DOHH2 (cell line): ENCODE measurements at regions not wholly inside any gene's neighbourhood (a gene's known extent, or its start where the extent isn't known, plus 50 kb on each side); places are given as distances from the start of the nearest gene placed in this dataset.

Experiments used
- H3F3A ChIP-seq: fragments of 200-600 bp; sonication (generic), shearing (Covaris generic); 2 replicates; pipeline ENCODE4 v1.6.0; 2016; ENCODE audit warnings: antibody characterized with exemption, mild to moderate bottlenecking; ENCODE audit not compliant: control insufficient read depth, insufficient read depth
- H3K27ac ChIP-seq: fragments of 200-600 bp; sonication (generic); 2 replicates; pipeline ENCODE4 v1.5.1; 2014; ENCODE audit warnings: low read depth, mild to moderate bottlenecking, low read length, moderate library complexity
- H3K27me3 ChIP-seq: fragments of 200-600 bp; sonication (generic); 2 replicates; pipeline ENCODE4 v1.6.1; 2014; ENCODE audit warnings: mild to moderate bottlenecking, low read length, mixed read lengths; ENCODE audit not compliant: control insufficient read depth
- H3K36me3 ChIP-seq: fragments of 200-600 bp; sonication (generic); 2 replicates; pipeline ENCODE4 v1.6.1; 2014; ENCODE audit warnings: mild to moderate bottlenecking, low read length, moderate library complexity, mixed read lengths; ENCODE audit not compliant: control insufficient read depth
- H3K4me1 ChIP-seq: fragments of 200-600 bp; sonication (generic); 2 replicates; pipeline ENCODE4 v1.6.1; 2014; ENCODE audit warnings: mild to moderate bottlenecking, low read length, mixed read lengths; ENCODE audit not compliant: control insufficient read depth
- H3K4me2 ChIP-seq: fragments of 200-600 bp; sonication (generic); 2 replicates; pipeline ENCODE4 v1.6.0; 2014; ENCODE audit warnings: mild to moderate bottlenecking, low read length, moderate library complexity
- H3K4me3 ChIP-seq: fragments of 200-600 bp; sonication (generic); 2 replicates; pipeline ENCODE4 v1.5.1; 2014; ENCODE audit warnings: mild to moderate bottlenecking, low read length, mixed read lengths
- H3K79me2 ChIP-seq: fragments of 200-600 bp; sonication (generic); 2 replicates; pipeline ENCODE4 v1.6.1; 2014; ENCODE audit warnings: mild to moderate bottlenecking, low read length, mixed read lengths; ENCODE audit not compliant: control insufficient read depth
- H3K9me2 ChIP-seq: fragments of 200-600 bp; sonication (generic); replicated peaks from 2 replicates; pipeline ENCODE4 v1.6.1; 2014; ENCODE audit warnings: mild to moderate bottlenecking, low read length, mixed read lengths; ENCODE audit not compliant: control insufficient read depth
- H3K9me3 ChIP-seq: fragments of 200-600 bp; sonication (generic); 2 replicates; pipeline ENCODE4 v1.6.1; 2014; ENCODE audit warnings: antibody characterized with exemption, low read length, mixed read lengths; ENCODE audit not compliant: control insufficient read depth, insufficient read depth
- H4K20me1 ChIP-seq: fragments of 200-600 bp; sonication (generic); 2 replicates; pipeline ENCODE4 v1.6.0; 2014; ENCODE audit warnings: low read depth, mild to moderate bottlenecking, antibody characterized with exemption, low read length, moderate library complexity; ENCODE audit not compliant: control insufficient read depth, insufficient read depth
- CTCF ChIP-seq: fragments of 200-600 bp; sonication (generic); IDR thresholded peaks from one replicate; pipeline ENCODE4 v1.5.1; 2014; ENCODE audit warnings: antibody characterized with exemption, mild to moderate bottlenecking, low read depth, low read length; ENCODE audit not compliant: poor library complexity, severe bottlenecking
- EZH2phosphoT487 ChIP-seq: fragments of 200-600 bp; sonication (generic); IDR thresholded peaks from 2 replicates; pipeline ENCODE4 v1.6.1; 2017; ENCODE audit warnings: borderline replicate concordance, mild to moderate bottlenecking, antibody characterized with exemption, low read length, moderate library complexity, mixed read lengths

- H3K36me3 ChIP-seq, result no peaks in the 10 kb centered on the region
- H3K27ac ChIP-seq, result no peak overlapping the region
- no peak overlapping the region for H3K4me3 ChIP-seq
- no peaks in the 10 kb centered on the region for H3K79me2 ChIP-seq
- no peaks in the 10 kb centered on the region for H3F3A ChIP-seq
- peaks cover 7% of the 10 kb centered on the region for H3K9me3 ChIP-seq
- H3K4me2 ChIP-seq, result no peak overlapping the region
- TF ChIP-seq EZH2phosphoT487 (no peak), CTCF (peak; percentile 12)
- peaks cover 7% of the 10 kb centered on the region; the same call in 1 of the 2 replicates for H3K4me1 ChIP-seq
- no peaks in the 10 kb centered on the region for H3K27me3 ChIP-seq
- no peaks in the 10 kb centered on the region for H3K9me2 ChIP-seq
- no peaks in the 10 kb centered on the region for H4K20me1 ChIP-seq
These were observed 189.8 kb downstream of the CSNK2A3 start for GRCh38 chr11:11163236-11163635.

DNA sequence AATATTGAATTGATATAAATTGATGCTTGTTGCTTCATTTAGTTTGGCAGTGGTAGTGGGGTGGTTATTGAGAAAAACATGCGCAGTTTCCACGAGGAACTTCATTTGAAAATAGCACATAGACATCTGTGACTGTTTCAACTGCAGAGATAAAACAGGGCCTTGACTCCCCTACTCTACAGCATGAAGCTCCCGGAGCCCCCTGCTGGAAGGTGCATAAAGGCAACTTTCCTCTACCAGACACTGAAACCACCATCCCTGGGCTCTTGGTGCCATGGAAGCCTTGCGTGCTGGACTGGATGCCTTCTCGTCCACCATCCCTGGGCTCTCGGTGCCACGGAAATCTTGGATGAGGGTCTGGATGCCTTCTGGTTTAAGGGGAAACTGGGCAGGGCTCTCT lies 195.9 kb downstream of the CSNK2A3 start:
- Histone ChIP-seq H3K4me1 (peaks cover 23% of the 10 kb centered on the region), H3F3A (no peaks in the 10 kb centered on the region), H3K4me2 (no peak overlapping the region), H4K20me1 (no peaks in the 10 kb centered on the region), H3K9me3 (peaks cover 7% of the 10 kb centered on the region), H3K9me2 (no peaks in the 10 kb centered on the region), H3K36me3 (no peaks in the 10 kb centered on the region), H3K79me2 (no peaks in the 10 kb centered on the region), H3K27ac (no peak overlapping the region), H3K27me3 (no peaks in the 10 kb centered on the region), H3K4me3 (no peak overlapping the region)
- no peak for TF ChIP-seq EZH2phosphoT487
- peak; percentile 67 for TF ChIP-seq CTCF

DNA sequence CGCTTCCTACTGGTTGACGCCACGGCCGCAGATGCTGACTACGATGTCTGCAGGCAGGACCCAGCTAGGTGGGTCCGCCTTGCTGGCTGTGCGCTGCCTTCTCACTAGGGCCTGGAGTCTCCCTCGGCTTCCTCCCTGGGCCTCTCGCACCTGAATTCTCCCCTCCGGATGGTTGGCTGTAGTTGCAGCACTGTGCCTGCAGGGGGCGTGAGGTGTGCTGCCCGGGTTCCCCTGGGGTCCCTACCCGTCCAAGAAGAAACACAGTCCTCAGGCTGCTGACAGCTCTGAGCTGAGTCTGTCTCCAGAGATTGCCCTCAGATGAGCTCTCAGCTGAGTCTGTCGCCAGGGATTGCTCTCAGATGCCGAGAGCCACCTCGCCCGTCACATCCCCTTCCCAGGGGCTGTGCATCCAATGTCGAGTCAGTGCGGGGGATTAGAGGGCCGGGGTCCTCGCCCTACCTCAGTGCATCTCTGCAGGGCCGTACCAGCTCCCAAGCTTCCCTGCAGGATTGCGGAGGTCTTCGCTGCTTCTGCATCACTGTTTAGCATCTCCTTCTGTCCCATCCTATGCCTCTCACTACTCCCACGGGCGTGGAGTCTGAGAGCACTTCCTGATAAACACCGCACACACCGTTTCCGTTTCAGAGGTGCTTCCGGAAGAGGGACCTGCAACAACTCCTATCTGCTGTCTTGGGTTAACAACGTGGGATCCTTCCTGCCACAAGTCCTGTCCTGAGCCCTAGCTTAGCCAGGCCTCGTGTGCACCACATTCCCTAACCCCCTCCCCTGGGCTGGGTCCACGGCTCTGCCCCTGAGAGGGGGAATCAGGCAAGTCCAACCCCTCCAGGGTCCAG lies 196.9 kb downstream of the CSNK2A3 start:
- Histone ChIP-seq H3K4me2 (peak overlapping the region; percentile 80), H3K79me2 (no peaks in the 10 kb centered on the region), H3K27me3 (no peaks in the 10 kb centered on the region), H3F3A (no peaks in the 10 kb centered on the region), H3K4me1 (peaks cover 23% of the 10 kb centered on the region), H3K4me3 (peak overlapping the region; percentile 67), H3K9me2 (no peaks in the 10 kb centered on the region), H3K27ac (peak overlapping the region; percentile 21), H3K9me3 (peaks cover 7% of the 10 kb centered on the region), H4K20me1 (no peaks in the 10 kb centered on the region), H3K36me3 (no peaks in the 10 kb centered on the region)
- TF ChIP-seq CTCF (peak; percentile 97), EZH2phosphoT487 (no peak)
